ENCODE measurements at regions not wholly inside any gene's neighbourhood (a gene's known extent, or its start where the extent isn't known, plus 50 kb on each side); places are given as distances from the start of the nearest gene placed in this dataset.
A peak's percentile ranks its signal among the peaks of the same experiment; 100 is the strongest.

DNA sequence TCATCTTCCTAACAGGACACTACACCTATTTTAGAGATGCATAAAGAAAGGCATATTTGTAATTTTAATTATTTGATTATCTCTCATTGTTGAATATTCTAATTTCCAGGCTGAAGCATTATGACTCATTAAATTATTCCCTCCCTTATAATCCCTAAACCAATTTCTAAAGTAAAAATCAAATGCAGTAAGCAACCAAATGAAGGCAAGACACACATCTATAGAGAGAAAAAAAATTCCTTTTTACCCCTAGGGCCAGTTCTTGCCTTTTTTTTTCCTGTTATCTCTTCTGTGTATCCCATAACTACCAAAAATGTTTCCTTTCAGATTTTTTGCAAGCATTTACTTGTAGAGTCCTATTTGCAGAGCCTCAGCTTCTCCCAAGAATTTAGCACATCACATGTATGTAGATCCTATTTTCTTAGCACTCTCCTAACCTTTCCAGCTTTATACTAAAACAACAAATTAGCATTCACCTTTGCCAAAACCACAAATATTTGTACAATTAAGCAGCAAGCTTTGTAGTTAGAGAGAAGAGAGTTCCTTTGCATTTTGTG lies 177.9 kb downstream of the SATB1 start:
- Histone ChIP-seq H3K27ac (ENCODE audit: insufficient read depth in 1 of 2, low read depth in 1 of 2, low read length in 2 of 2, poor library complexity in 1 of 2, severe bottlenecking in 2 of 2) (no peak overlapping the region), H3K9me3 (ENCODE audit: control extremely low read depth in 1 of 5, control insufficient read depth in 4 of 5, insufficient read depth in 2 of 5, low read depth in 1 of 5, low read length in 4 of 5) (no peaks in the 10 kb centered on the region), H3K36me3 (ENCODE audit: control insufficient read depth in 4 of 4, insufficient read depth in 4 of 4, low read length in 3 of 4) (no peaks in the 10 kb centered on the region), H3K27me3 (replicated peaks in 2 of 5; ENCODE audit: control insufficient read depth in 4 of 5, insufficient read depth in 5 of 5, low read length in 4 of 5) (no peaks in the 10 kb centered on the region), H3K4me1 (ENCODE audit: control extremely low read depth in 1 of 4, control insufficient read depth in 4 of 4, insufficient read depth in 4 of 4, low read length in 3 of 4) (peaks cover 0 to 10% (median 4%) of the 10 kb centered on the region in 4 experiments), H3K4me3 (ENCODE audit: control insufficient read depth in 1 of 7, extremely low read depth in 1 of 7, insufficient read depth in 4 of 7, low read depth in 2 of 7, low read length in 6 of 7) (no peak overlapping the region)
- CTCF ChIA-PET = no interaction called here
- POLR2A ChIA-PET = no interaction called here
- DNase-seq = no peak

DNA sequence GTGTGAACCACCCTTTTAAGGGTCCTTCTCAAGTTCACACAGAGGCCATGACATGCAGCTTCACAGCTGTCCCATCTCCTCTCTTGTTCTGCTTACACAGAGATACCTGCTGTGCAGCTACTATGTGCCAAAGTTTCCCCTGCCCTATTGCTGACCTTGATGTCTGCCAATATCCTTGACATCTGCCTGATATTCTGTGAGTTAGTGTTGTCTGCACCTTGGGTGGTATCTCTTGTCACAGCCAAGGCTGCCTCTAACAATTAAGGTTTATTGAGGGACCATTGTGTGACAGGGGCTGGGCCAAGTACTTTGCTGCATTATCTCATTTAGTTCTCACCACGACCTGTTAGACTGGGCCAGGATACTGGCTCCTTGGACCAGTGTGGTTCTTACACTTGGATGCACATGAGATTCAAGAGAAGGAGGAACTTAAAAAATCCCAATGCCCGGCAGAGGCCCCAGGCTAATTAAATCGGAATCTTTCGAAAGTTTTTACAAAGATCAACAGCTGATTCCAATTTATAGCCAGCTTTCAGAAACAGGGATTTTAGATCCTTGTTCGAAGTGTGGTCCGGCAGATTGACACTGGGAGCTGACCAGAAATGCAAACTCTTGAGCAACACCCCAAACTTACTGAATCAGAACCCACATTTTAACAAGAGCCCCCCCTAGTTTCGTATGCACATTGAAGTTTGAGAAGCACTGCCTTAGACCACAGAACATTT lies 178.6 kb downstream of the SATB1 start:
- Histone ChIP-seq H3K4me1 (ENCODE audit: control extremely low read depth in 1 of 4, control insufficient read depth in 4 of 4, insufficient read depth in 4 of 4, low read length in 3 of 4) (peaks cover 0 to 10% (median 3%) of the 10 kb centered on the region in 4 experiments), H3K27ac (ENCODE audit: insufficient read depth in 1 of 2, low read depth in 1 of 2, low read length in 2 of 2, poor library complexity in 1 of 2, severe bottlenecking in 2 of 2) (no peak overlapping the region), H3K4me3 (ENCODE audit: control insufficient read depth in 1 of 7, extremely low read depth in 1 of 7, insufficient read depth in 4 of 7, low read depth in 2 of 7, low read length in 6 of 7) (no peak overlapping the region), H3K27me3 (replicated peaks in 2 of 5; ENCODE audit: control insufficient read depth in 4 of 5, insufficient read depth in 5 of 5, low read length in 4 of 5) (no peaks in the 10 kb centered on the region), H3K36me3 (ENCODE audit: control insufficient read depth in 4 of 4, insufficient read depth in 4 of 4, low read length in 3 of 4) (no peaks in the 10 kb centered on the region), H3K9me3 (ENCODE audit: control extremely low read depth in 1 of 5, control insufficient read depth in 4 of 5, insufficient read depth in 2 of 5, low read depth in 1 of 5, low read length in 4 of 5) (no peaks in the 10 kb centered on the region)
- ChIA-PET CTCF (no interaction called here), POLR2A (no interaction called here)
- WGBS (ENCODE audit: insufficient coverage) = 92% methylated on average over 5 of the region's 7 CpGs
- no peak for DNase-seq

DNA sequence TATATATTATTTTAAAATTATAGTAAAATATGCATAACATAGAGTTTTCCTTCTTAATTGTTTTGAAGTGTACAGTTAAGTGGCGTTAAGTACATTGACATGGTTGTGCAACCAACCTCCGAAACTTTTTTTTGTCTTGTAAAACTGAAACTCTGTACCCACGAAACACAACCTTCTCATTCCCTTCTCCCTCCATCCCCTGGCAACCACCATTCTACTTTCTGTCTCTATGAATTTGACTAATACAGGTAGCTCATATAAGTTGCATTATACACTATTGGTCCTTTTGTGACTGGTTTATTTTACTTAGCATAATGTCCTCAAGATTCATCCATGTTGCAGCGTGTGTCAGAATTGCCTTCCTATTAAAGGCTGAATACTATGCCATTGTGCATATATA lies 179.4 kb downstream of the SATB1 start:
- no peaks in the 10 kb centered on the region for H3K36me3 ChIP-seq (ENCODE audit: control insufficient read depth in 4 of 4, insufficient read depth in 4 of 4, low read length in 3 of 4)
- H3K27ac ChIP-seq (ENCODE audit: insufficient read depth in 1 of 2, low read depth in 1 of 2, low read length in 2 of 2, poor library complexity in 1 of 2, severe bottlenecking in 2 of 2) = no peak overlapping the region
- H3K4me1 ChIP-seq (ENCODE audit: control extremely low read depth in 1 of 4, control insufficient read depth in 4 of 4, insufficient read depth in 4 of 4, low read length in 3 of 4) = peaks cover 0 to 3% (median under 1%) of the 10 kb centered on the region in 4 experiments

DNA sequence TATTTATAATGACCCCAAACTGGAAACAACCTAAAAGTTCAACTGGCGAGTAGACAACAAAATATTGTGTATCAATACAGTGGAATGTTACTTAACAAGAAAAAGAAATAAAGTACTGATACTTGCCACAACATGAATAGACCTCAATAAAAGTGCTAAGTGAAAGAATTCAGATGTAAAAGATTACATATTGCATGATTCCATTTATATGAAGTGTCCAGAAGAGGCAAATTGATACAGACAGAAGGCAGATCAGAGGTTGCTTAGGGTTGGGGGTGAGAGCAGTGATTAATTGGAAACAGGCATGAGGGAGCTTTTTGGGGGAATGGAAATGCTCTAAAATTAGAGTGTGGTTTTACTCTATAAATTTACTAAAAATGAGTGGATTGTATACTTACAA lies 183.3 kb downstream of the SATB1 start:
- Histone ChIP-seq H3K27ac (ENCODE audit: insufficient read depth in 1 of 2, low read depth in 1 of 2, low read length in 2 of 2, poor library complexity in 1 of 2, severe bottlenecking in 2 of 2) (no peak overlapping the region), H3K27me3 (replicated peaks in 2 of 5; ENCODE audit: control insufficient read depth in 4 of 5, insufficient read depth in 5 of 5, low read length in 4 of 5) (no peaks in the 10 kb centered on the region), H3K9me3 (ENCODE audit: control extremely low read depth in 1 of 5, control insufficient read depth in 4 of 5, insufficient read depth in 2 of 5, low read depth in 1 of 5, low read length in 4 of 5) (no peaks in the 10 kb centered on the region), H3K4me1 (ENCODE audit: control extremely low read depth in 1 of 4, control insufficient read depth in 4 of 4, insufficient read depth in 4 of 4, low read length in 3 of 4) (peaks cover 0 to 7% (median 5%) of the 10 kb centered on the region in 4 experiments), H3K4me3 (ENCODE audit: control insufficient read depth in 1 of 7, extremely low read depth in 1 of 7, insufficient read depth in 4 of 7, low read depth in 2 of 7, low read length in 6 of 7) (no peak overlapping the region), H3K36me3 (ENCODE audit: control insufficient read depth in 4 of 4, insufficient read depth in 4 of 4, low read length in 3 of 4) (no peaks in the 10 kb centered on the region)
- no peak for DNase-seq
- ChIA-PET CTCF (no interaction called here), POLR2A (no interaction called here)
- WGBS (ENCODE audit: insufficient coverage) = no CpG with 5 or more reads among the region's 1 CpG

More for the DNA sequence above, 179.4 kb downstream of the SATB1 start:
- H3K27me3 ChIP-seq (replicated peaks in 2 of 5; ENCODE audit: control insufficient read depth in 4 of 5, insufficient read depth in 5 of 5, low read length in 4 of 5) = no peaks in the 10 kb centered on the region
- 100% methylated on average over 2 of the region's 4 CpGs for WGBS (ENCODE audit: insufficient coverage)
- CTCF ChIA-PET = no interaction called here
- POLR2A ChIA-PET = no interaction called here
- no peaks in the 10 kb centered on the region for H3K9me3 ChIP-seq (ENCODE audit: control extremely low read depth in 1 of 5, control insufficient read depth in 4 of 5, insufficient read depth in 2 of 5, low read depth in 1 of 5, low read length in 4 of 5)
- H3K4me3 ChIP-seq (ENCODE audit: control insufficient read depth in 1 of 7, extremely low read depth in 1 of 7, insufficient read depth in 4 of 7, low read depth in 2 of 7, low read length in 6 of 7) = no peak overlapping the region
- DNase-seq = no peak

DNA sequence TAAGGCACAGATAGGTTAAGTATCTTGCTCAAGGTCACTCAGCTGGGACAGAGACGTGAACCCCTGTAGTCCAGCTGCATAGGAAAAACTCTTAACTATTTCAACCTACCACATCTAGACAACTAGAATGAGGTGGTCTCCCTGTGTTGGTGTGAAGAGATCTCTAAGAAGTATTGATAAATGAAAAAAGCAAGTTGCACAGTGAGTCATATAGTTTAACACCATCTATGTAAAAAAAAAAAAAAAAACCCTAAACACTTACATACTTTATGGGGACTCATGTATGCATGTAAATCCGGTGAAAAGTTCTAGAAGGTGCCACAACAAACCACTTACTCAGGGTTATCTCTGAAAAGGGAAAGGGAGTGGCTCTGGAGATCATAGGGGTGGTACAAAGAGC lies 185.5 kb downstream of the SATB1 start:
- Histone ChIP-seq H3K27me3 (replicated peaks in 2 of 5; ENCODE audit: control insufficient read depth in 4 of 5, insufficient read depth in 5 of 5, low read length in 4 of 5) (no peaks in the 10 kb centered on the region), H3K4me1 (ENCODE audit: control extremely low read depth in 1 of 4, control insufficient read depth in 4 of 4, insufficient read depth in 4 of 4, low read length in 3 of 4) (peaks cover 0 to 7% (median 5%) of the 10 kb centered on the region in 4 experiments), H3K9me3 (ENCODE audit: control extremely low read depth in 1 of 5, control insufficient read depth in 4 of 5, insufficient read depth in 2 of 5, low read depth in 1 of 5, low read length in 4 of 5) (no peaks in the 10 kb centered on the region), H3K4me3 (ENCODE audit: control insufficient read depth in 1 of 7, extremely low read depth in 1 of 7, insufficient read depth in 4 of 7, low read depth in 2 of 7, low read length in 6 of 7) (no peak overlapping the region), H3K27ac (ENCODE audit: insufficient read depth in 1 of 2, low read depth in 1 of 2, low read length in 2 of 2, poor library complexity in 1 of 2, severe bottlenecking in 2 of 2) (no peak overlapping the region), H3K36me3 (ENCODE audit: control insufficient read depth in 4 of 4, insufficient read depth in 4 of 4, low read length in 3 of 4) (no peaks in the 10 kb centered on the region)
- ChIA-PET CTCF (no interaction called here), POLR2A (no interaction called here)
- WGBS (ENCODE audit: insufficient coverage) = no CpG with 5 or more reads among the region's 2 CpGs
- DNase-seq = no peak

DNA sequence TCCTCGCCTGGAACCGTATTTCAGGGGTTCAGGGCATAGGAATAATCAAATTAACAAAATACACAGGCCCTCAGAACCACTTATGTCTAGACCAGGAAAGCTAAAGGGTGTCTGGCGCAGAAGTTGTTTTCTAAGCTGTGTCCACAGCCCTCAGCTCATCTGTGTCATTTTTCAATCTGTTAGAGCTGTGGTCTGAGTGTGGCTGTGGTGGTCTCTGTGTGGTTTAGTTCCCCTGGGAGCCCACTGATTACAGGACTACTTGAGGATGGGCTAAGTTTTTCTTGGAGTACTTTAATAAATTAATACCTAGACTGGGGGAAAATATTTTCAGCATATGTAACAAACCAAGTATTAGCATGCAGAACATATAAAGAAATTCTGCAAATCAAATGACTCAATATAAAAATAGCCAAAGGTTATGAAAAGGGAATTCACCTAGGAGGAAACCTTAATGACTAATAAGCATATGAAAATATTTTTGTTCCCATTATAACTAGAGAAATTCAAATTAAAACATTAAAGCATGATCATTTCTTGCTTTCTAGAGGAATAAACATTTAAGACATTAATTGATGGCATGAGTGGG lies 186.3 kb downstream of the SATB1 start:
- peak in 1 of 3 donors; percentile 28 for DNase-seq
- CTCF ChIA-PET = no interaction called here
- POLR2A ChIA-PET = interaction anchor here (0.6 kb wide), 1 partner anchor 163 kb away, joined by 6 read pairs; no protein-coding TSS in a partner anchor
- Histone ChIP-seq H3K27ac (ENCODE audit: insufficient read depth in 1 of 2, low read depth in 1 of 2, low read length in 2 of 2, poor library complexity in 1 of 2, severe bottlenecking in 2 of 2) (no peak overlapping the region), H3K4me3 (ENCODE audit: control insufficient read depth in 1 of 7, extremely low read depth in 1 of 7, insufficient read depth in 4 of 7, low read depth in 2 of 7, low read length in 6 of 7) (no peak overlapping the region), H3K27me3 (replicated peaks in 2 of 5; ENCODE audit: control insufficient read depth in 4 of 5, insufficient read depth in 5 of 5, low read length in 4 of 5) (no peaks in the 10 kb centered on the region), H3K4me1 (ENCODE audit: control extremely low read depth in 1 of 4, control insufficient read depth in 4 of 4, insufficient read depth in 4 of 4, low read length in 3 of 4) (peaks cover 0 to 11% (median 5%) of the 10 kb centered on the region in 4 experiments), H3K9me3 (ENCODE audit: control extremely low read depth in 1 of 5, control insufficient read depth in 4 of 5, insufficient read depth in 2 of 5, low read depth in 1 of 5, low read length in 4 of 5) (no peaks in the 10 kb centered on the region), H3K36me3 (ENCODE audit: control insufficient read depth in 4 of 4, insufficient read depth in 4 of 4, low read length in 3 of 4) (no peaks in the 10 kb centered on the region)
- WGBS (ENCODE audit: insufficient coverage) = no CpG with 5 or more reads among the region's 3 CpGs

DNA sequence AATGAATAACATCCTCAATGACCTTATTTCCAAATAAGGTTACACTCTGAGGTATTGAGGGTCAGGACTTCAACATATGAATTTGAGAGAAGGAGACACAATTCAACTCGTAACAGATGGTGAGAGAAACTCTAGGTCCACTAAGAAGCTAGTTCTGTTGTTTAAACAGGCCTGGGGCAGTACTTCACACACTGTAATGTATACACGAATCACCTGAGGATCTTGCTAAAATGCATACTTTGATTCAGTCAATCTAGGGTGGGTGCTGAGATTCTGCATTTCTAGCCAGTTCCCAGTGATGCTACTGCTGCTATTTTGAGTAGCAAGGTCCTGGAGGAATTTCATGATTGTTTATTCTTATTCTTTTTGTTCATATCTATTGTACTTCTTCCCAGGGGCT lies 186.8 kb downstream of the SATB1 start:
- H3K27ac ChIP-seq (ENCODE audit: insufficient read depth in 1 of 2, low read depth in 1 of 2, low read length in 2 of 2, poor library complexity in 1 of 2, severe bottlenecking in 2 of 2) = no peak overlapping the region

More for the DNA sequence above, 186.8 kb downstream of the SATB1 start:
- Histone ChIP-seq H3K27me3 (replicated peaks in 2 of 5; ENCODE audit: control insufficient read depth in 4 of 5, insufficient read depth in 5 of 5, low read length in 4 of 5) (no peaks in the 10 kb centered on the region), H3K9me3 (ENCODE audit: control extremely low read depth in 1 of 5, control insufficient read depth in 4 of 5, insufficient read depth in 2 of 5, low read depth in 1 of 5, low read length in 4 of 5) (no peaks in the 10 kb centered on the region), H3K4me1 (ENCODE audit: control extremely low read depth in 1 of 4, control insufficient read depth in 4 of 4, insufficient read depth in 4 of 4, low read length in 3 of 4) (peaks cover 0 to 11% (median 5%) of the 10 kb centered on the region in 4 experiments), H3K4me3 (ENCODE audit: control insufficient read depth in 1 of 7, extremely low read depth in 1 of 7, insufficient read depth in 4 of 7, low read depth in 2 of 7, low read length in 6 of 7) (no peak overlapping the region), H3K36me3 (ENCODE audit: control insufficient read depth in 4 of 4, insufficient read depth in 4 of 4, low read length in 3 of 4) (no peaks in the 10 kb centered on the region)
- ChIA-PET CTCF (no interaction called here), POLR2A (interaction anchor here (0.6 kb wide), 1 partner anchor 162 kb away, joined by 6 read pairs; no protein-coding TSS in a partner anchor)
- WGBS (ENCODE audit: insufficient coverage) = 100% methylated on average over 2 of the region's 2 CpGs
- no peak for DNase-seq

Measured in common myeloid progenitor, CD34-positive (primary cell).